ENCODE measurements at regions not wholly inside any gene's neighbourhood (a gene's known extent, or its start where the extent isn't known, plus 50 kb on each side); places are given as distances from the start of the nearest gene placed in this dataset.

GRCh38 chr12:125360540-125360939, 295.3 kb downstream of the AACS start:
- no peak overlapping the region for H3K9ac ChIP-seq (replicated peaks; ENCODE audit: extremely low read depth, insufficient read depth, low read length)
- H4K20me1 ChIP-seq (replicated peaks; ENCODE audit: control insufficient read depth, extremely low read depth, insufficient read depth, low read length) = no peaks in the 10 kb centered on the region
- ChIA-PET POLR2A (no interaction called here), CTCF (no interaction called here)
- no peak overlapping the region for H3K27ac ChIP-seq (ENCODE audit: insufficient read depth, low read depth, low read length)
- BruUV-seq (replicated peaks) = no TSS peak
- no peaks in the 10 kb centered on the region for H3K9me3 ChIP-seq (replicated peaks; ENCODE audit: control insufficient read depth, insufficient read depth, low read length)
- H3K36me3 ChIP-seq (ENCODE audit: control insufficient read depth in 2 of 2, extremely low read depth in 1 of 2, insufficient read depth in 2 of 2, low read length in 2 of 2) = no peaks in the 10 kb centered on the region
- FAIRE-seq (no peak), DNase-seq (ENCODE audit: low read depth, low spot score) (no peak)
- intact Hi-C loops (cut with micrococcal nuclease) (no loop called here), dilution Hi-C loops (cut with MboI; ENCODE audit: extremely low pct_ligation_motif_present, low sequenced_read_pairs) (no loop called here)
- H2AFZ ChIP-seq (ENCODE audit: low read depth, low read length) = no peak overlapping the region
- no peaks in the 10 kb centered on the region for H3K9me1 ChIP-seq (replicated peaks; ENCODE audit: control insufficient read depth, extremely low read depth, insufficient read depth, low read length)
- H3K79me2 ChIP-seq (ENCODE audit: control insufficient read depth, insufficient read depth, low read length) = no peaks in the 10 kb centered on the region
- H3K27me3 ChIP-seq (ENCODE audit: control insufficient read depth in 2 of 2, insufficient read depth in 2 of 2, low read length in 2 of 2) = no peaks in the 10 kb centered on the region
- H3K4me3 ChIP-seq (replicated peaks in 1 of 3; ENCODE audit: insufficient read depth in 1 of 3, low read depth in 1 of 3, low read length in 3 of 3) = no peak overlapping the region
- TF ChIP-seq GATA2 (IDR thresholded peaks at IDR 0.05; ENCODE audit: insufficient read depth, insufficient read length, low read depth, low read length) (no peak), CTCF (IDR thresholded peaks at IDR 0.05; ENCODE audit: extremely low read depth in 1 of 2, insufficient read depth in 1 of 2, low read depth in 1 of 2, low read length in 2 of 2) (no peak), POLR2AphosphoS5 (IDR thresholded peaks at IDR 0.05; ENCODE audit: insufficient read depth, low read depth, low read length) (no peak), FOS (IDR thresholded peaks at IDR 0.05; ENCODE audit: borderline replicate concordance, insufficient read depth, low read length) (no peak), MYC (IDR thresholded peaks at IDR 0.05; ENCODE audit: low read depth, low read length) (no peak), POLR2A (IDR thresholded peaks at IDR 0.05; ENCODE audit: low read depth, low read length) (no peak), JUN (IDR thresholded peaks at IDR 0.05; ENCODE audit: borderline replicate concordance, insufficient read depth, insufficient read length, low read depth) (no peak), MAX (IDR thresholded peaks at IDR 0.05; ENCODE audit: insufficient read depth, insufficient read length) (no peak), EZH2 (IDR thresholded peaks at IDR 0.05; ENCODE audit: borderline replicate concordance, low read depth, low read length, severe bottlenecking) (no peak)
- H3K4me2 ChIP-seq (ENCODE audit: insufficient read depth, low read length) = no peak overlapping the region
- H3K4me1 ChIP-seq (ENCODE audit: control insufficient read depth, extremely low read depth, insufficient read depth, low read length) = no peaks in the 10 kb centered on the region

Data from endothelial cell of umbilical vein (primary cell).